Neural cell (in vitro differentiated cells): ENCODE measurements at regions not wholly inside any gene's neighbourhood (a gene's known extent, or its start where the extent isn't known, plus 50 kb on each side); places are given as distances from the start of the nearest gene placed in this dataset.

Source experiments
- POLR2AphosphoS5 ChIP-seq: IDR thresholded peaks from 2 replicates; pipeline ENCODE4 v1.6.1; 2012
- TF ChIP-seq, protein P1 (sequence below): fragments of 450-650 bp; IDR thresholded peaks from 2 replicates; pipeline ENCODE4 v1.5.1; 2014; ENCODE audit warnings: antibody characterized with exemption, mild to moderate bottlenecking, moderate library complexity; ENCODE audit not compliant: poor library complexity, severe bottlenecking

DNA sequence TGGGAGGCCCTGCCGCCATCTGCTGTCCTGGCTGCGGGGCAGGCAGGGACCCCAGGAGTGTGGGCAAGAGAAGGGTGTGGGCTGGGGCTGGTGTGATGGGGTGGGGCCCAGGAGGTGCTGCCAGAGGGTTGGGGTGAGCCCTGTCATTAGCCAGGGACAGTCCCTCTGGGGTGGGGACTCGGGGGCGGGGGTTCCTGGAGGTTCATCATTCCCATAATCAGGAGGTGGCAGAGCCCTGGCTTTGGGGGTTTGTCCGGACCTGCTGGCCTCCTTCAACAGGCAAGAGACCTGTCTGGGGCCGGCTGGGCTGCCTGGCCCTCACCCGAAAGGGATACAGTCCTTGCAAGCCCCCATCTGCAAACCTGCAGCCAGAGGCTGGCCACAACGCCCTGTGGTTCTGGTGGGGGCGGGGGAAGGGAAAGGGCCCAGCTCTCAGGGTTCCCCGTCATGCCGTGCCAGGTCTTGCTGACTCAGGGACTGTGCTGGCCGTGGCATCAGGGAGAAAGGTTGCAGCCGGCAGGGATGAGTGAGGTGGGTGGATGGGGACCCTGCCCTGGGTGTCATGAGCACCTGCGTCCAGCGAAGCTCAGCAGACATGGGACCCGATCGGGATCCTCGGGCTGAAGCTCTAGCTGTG lies 65.2 kb downstream of the MRPL36 start:
- TF ChIP-seq, protein P1, sequence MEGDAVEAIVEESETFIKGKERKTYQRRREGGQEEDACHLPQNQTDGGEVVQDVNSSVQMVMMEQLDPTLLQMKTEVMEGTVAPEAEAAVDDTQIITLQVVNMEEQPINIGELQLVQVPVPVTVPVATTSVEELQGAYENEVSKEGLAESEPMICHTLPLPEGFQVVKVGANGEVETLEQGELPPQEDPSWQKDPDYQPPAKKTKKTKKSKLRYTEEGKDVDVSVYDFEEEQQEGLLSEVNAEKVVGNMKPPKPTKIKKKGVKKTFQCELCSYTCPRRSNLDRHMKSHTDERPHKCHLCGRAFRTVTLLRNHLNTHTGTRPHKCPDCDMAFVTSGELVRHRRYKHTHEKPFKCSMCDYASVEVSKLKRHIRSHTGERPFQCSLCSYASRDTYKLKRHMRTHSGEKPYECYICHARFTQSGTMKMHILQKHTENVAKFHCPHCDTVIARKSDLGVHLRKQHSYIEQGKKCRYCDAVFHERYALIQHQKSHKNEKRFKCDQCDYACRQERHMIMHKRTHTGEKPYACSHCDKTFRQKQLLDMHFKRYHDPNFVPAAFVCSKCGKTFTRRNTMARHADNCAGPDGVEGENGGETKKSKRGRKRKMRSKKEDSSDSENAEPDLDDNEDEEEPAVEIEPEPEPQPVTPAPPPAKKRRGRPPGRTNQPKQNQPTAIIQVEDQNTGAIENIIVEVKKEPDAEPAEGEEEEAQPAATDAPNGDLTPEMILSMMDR, result no peak
- no peak for TF ChIP-seq POLR2AphosphoS5
